ENCODE measurements at regions not wholly inside any gene's neighbourhood (a gene's known extent, or its start where the extent isn't known, plus 50 kb on each side); places are given as distances from the start of the nearest gene placed in this dataset.

- no peak for TF ChIP-seq REST (IDR thresholded peaks at IDR 0.05; ENCODE audit: insufficient read depth in 1 of 2, low read depth in 2 of 2, low read length in 2 of 2)
- TF ChIP-seq SIN3A (IDR thresholded peaks at IDR 0.05; ENCODE audit: borderline replicate concordance, insufficient read depth, low read length) = no peak
- no peak for TF ChIP-seq POLR2AphosphoS5 (IDR thresholded peaks at IDR 0.05; ENCODE audit: low read depth, low read length)
- TF ChIP-seq TAF1 (IDR thresholded peaks at IDR 0.05; ENCODE audit: borderline replicate concordance, insufficient read depth, low read length) = no peak
Observed at GRCh38 chr5:136701191-136701590, 335.8 kb upstream of the TRPC7 start.
